ENCODE measurements at regions not wholly inside any gene's neighbourhood (a gene's known extent, or its start where the extent isn't known, plus 50 kb on each side); places are given as distances from the start of the nearest gene placed in this dataset.

- Histone ChIP-seq H3K36me3 (no peaks in the 10 kb centered on the region), H3K27me3 (no peaks in the 10 kb centered on the region), H3K4me3 (no peak overlapping the region), H3K27ac (no peak overlapping the region), H3K9me3 (no peaks in the 10 kb centered on the region), H3K4me1 (no peaks in the 10 kb centered on the region)
- intact Hi-C loops (cut with DNase I) = no loop called here
- no peak for DNase-seq
- ATAC-seq = no peak
- WGBS, 2 donors = 49 to 60% methylated on average over 2 of the region's 2 CpGs
- no peak for FAIRE-seq
- no peak for TF ChIP-seq CTCF (IDR thresholded peaks at IDR 0.05)
Measured at GRCh38 chr4:28811025-28811424, 1909.1 kb upstream of the PCDH7 start.

- Histone ChIP-seq H3K27me3 (no peaks in the 10 kb centered on the region), H3K4me3 (no peak overlapping the region), H3K4me1 (no peaks in the 10 kb centered on the region), H3K27ac (no peak overlapping the region), H3K9me3 (no peaks in the 10 kb centered on the region), H3K36me3 (no peaks in the 10 kb centered on the region)
- ATAC-seq = no peak
- intact Hi-C loops (cut with DNase I) = no loop called here
- no peak for TF ChIP-seq CTCF (IDR thresholded peaks at IDR 0.05)
- no peak for FAIRE-seq
- DNase-seq = no peak
Measured at GRCh38 chr4:28822163-28822562, 1898.0 kb upstream of the PCDH7 start.

GRCh38 chr4:28827866-28828265 is 1892.3 kb upstream of the PCDH7 start:
- FAIRE-seq (no peak), ATAC-seq (no peak), DNase-seq (peak in 1 of 6 donors; percentile 44)
- Histone ChIP-seq H3K27me3 (no peaks in the 10 kb centered on the region), H3K4me3 (no peak overlapping the region), H3K9me3 (no peaks in the 10 kb centered on the region), H3K4me1 (no peaks in the 10 kb centered on the region), H3K27ac (no peak overlapping the region), H3K36me3 (no peaks in the 10 kb centered on the region)
- intact Hi-C loops (cut with DNase I) = no loop called here
- WGBS, 2 donors = 88 to 92% methylated on average over 22 to 24 of the region's 24 CpGs
- no peak for TF ChIP-seq CTCF (IDR thresholded peaks at IDR 0.05)

GRCh38 chr4:28831867-28832266 is 1888.3 kb upstream of the PCDH7 start:
- H3K27me3 ChIP-seq = no peaks in the 10 kb centered on the region
- intact Hi-C loops (cut with DNase I) = no loop called here
- FAIRE-seq (no peak), ATAC-seq (no peak), DNase-seq (no peak)
- no peak overlapping the region for H3K4me3 ChIP-seq
- TF ChIP-seq CTCF (IDR thresholded peaks at IDR 0.05) = no peak
- no peaks in the 10 kb centered on the region for H3K4me1 ChIP-seq
- H3K36me3 ChIP-seq = no peaks in the 10 kb centered on the region
- 60 to 64% methylated on average over 3 of the region's 3 CpGs for WGBS, 2 donors
- H3K27ac ChIP-seq = no peak overlapping the region
- no peaks in the 10 kb centered on the region for H3K9me3 ChIP-seq

GRCh38 chr4:28832444-28832843 is 1887.7 kb upstream of the PCDH7 start:
- no peaks in the 10 kb centered on the region for H3K36me3 ChIP-seq
- no peak for TF ChIP-seq CTCF (IDR thresholded peaks at IDR 0.05)
- DNase-seq (no peak), FAIRE-seq (no peak), ATAC-seq (no peak)
- H3K27me3 ChIP-seq = no peaks in the 10 kb centered on the region
- H3K4me3 ChIP-seq = no peak overlapping the region
- no peaks in the 10 kb centered on the region for H3K9me3 ChIP-seq
- H3K4me1 ChIP-seq = no peaks in the 10 kb centered on the region
- intact Hi-C loops (cut with DNase I) = no loop called here
- H3K27ac ChIP-seq = no peak overlapping the region
- 8 to 18% methylated on average over 1 of the region's 1 CpG for WGBS, 2 donors
